COLO668 (cell line): ENCODE measurements at regions not wholly inside any gene's neighbourhood (a gene's known extent, or its start where the extent isn't known, plus 50 kb on each side); places are given as distances from the start of the nearest gene placed in this dataset.

Experiments
- DNase-seq: peaks from one replicate; lab custom pipeline; 2025; ENCODE audit not compliant: unreplicated experiment; lab: John Stamatoyannopoulos, UW

- no peak for DNase-seq
Measured at GRCh38 chr10:2982146-2982545, 85.2 kb upstream of the PFKP start.

GRCh38 chr10:2981361-2981801, 86.0 kb upstream of the PFKP start:
- no peak for DNase-seq

- no peak for DNase-seq
Measured at GRCh38 chr10:2980791-2981360, 86.5 kb upstream of the PFKP start.

GRCh38 chr10:2980116-2980515, 87.2 kb upstream of the PFKP start:
- DNase-seq = no peak

- DNase-seq = no peak
Measured at GRCh38 chr10:2979306-2979705, 88.0 kb upstream of the PFKP start.

- no peak for DNase-seq
Measured at GRCh38 chr10:2978574-2979273, 88.6 kb upstream of the PFKP start.

- DNase-seq = no peak
Measured at GRCh38 chr10:2978111-2978510, 89.2 kb upstream of the PFKP start.

- no peak for DNase-seq
Measured at GRCh38 chr10:2974503-2975207, 92.7 kb upstream of the PFKP start.

- no peak for DNase-seq
Measured at GRCh38 chr10:2974083-2974482, 93.3 kb upstream of the PFKP start.

GRCh38 chr10:2972810-2973209, 94.5 kb upstream of the PFKP start:
- DNase-seq = no peak

- no peak for DNase-seq
Measured at GRCh38 chr10:2972216-2972615, 95.1 kb upstream of the PFKP start.

GRCh38 chr10:2970190-2970823, 97.0 kb upstream of the PFKP start:
- DNase-seq = no peak

GRCh38 chr10:2968401-2969058, 98.8 kb upstream of the PFKP start:
- no peak for DNase-seq

- no peak for DNase-seq
Measured at GRCh38 chr10:2966134-2966533, 101.2 kb upstream of the PFKP start.

GRCh38 chr10:2964632-2965296, 102.6 kb upstream of the PFKP start:
- DNase-seq = no peak

GRCh38 chr10:2963889-2964631, 103.3 kb upstream of the PFKP start:
- DNase-seq = no peak

- DNase-seq = no peak
Measured at GRCh38 chr10:2962194-2962593, 105.2 kb upstream of the PFKP start.

GRCh38 chr10:2958659-2959058, 108.7 kb upstream of the PFKP start:
- DNase-seq = no peak

- no peak for DNase-seq
Measured at GRCh38 chr10:2957785-2958184, 109.6 kb upstream of the PFKP start.

- DNase-seq = no peak
Measured at GRCh38 chr10:2955064-2955463, 112.3 kb upstream of the PFKP start.
